AG04449 (cell line): ENCODE measurements at regions not wholly inside any gene's neighbourhood (a gene's known extent, or its start where the extent isn't known, plus 50 kb on each side); places are given as distances from the start of the nearest gene placed in this dataset.

Experiments used
- CTCF ChIA-PET: fragments of 350-600 bp; formaldehyde crosslinking; extraction: SDS; loops from one replicate; lab custom pipeline; 2021; ENCODE audit warnings: antibody characterized with exemption; lab: Yijun Ruan, JAX
- POLR2A ChIA-PET: fragments of 400-600, 350-600 bp; formaldehyde crosslinking; extraction: SDS; loops from one replicate; lab custom pipeline; 2020; ENCODE audit warnings: antibody characterized with exemption, inconsistent platforms; lab: Yijun Ruan, JAX
- DNase-seq: peaks from one replicate; pipeline ENCODE4 v3.0.0-alpha.2; 2010; ENCODE audit warnings: low read depth, low spot score
- H3K4me3 ChIP-seq: 2 replicates; pipeline ENCODE4 v1.5.1; 2011; ENCODE audit warnings: low read depth, mild to moderate bottlenecking, control low read depth, low read length
- CTCF ChIP-seq: IDR thresholded peaks from one replicate; pipeline ENCODE4 v1.5.1; 2011; ENCODE audit warnings: mild to moderate bottlenecking, moderate library complexity, low read length, control low read depth, inconsistent platforms; ENCODE audit not compliant: insufficient read depth; ENCODE audit errors: missing control alignments

DNA sequence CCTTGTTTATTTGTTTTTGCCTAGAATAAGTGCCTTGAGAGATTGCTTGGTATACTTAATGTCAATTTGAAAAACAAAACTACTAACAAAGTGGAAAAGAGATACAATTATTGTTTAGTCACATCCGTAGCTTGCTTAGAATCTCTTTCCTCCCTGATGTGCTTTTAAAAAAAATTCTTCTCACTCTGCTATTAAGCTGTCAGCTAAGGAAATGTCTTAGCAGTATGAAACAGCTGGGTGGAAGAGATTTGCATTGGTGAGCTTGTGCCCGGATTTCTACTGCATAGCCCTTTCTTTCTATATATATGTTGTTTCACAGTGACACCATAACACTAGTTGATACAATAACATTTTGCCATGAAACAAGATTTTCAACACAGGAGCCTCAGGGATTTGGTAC is 229.4 kb upstream of the RGS6 start:
- no peak for TF ChIP-seq CTCF
- DNase-seq, result no peak
- ChIA-PET CTCF (no interaction called here), POLR2A (interaction anchor here (0.6 kb wide), 1 partner anchor 117 kb away, joined by 3 read pairs; no protein-coding TSS in a partner anchor)
- H3K4me3 ChIP-seq, result no peak overlapping the region

DNA sequence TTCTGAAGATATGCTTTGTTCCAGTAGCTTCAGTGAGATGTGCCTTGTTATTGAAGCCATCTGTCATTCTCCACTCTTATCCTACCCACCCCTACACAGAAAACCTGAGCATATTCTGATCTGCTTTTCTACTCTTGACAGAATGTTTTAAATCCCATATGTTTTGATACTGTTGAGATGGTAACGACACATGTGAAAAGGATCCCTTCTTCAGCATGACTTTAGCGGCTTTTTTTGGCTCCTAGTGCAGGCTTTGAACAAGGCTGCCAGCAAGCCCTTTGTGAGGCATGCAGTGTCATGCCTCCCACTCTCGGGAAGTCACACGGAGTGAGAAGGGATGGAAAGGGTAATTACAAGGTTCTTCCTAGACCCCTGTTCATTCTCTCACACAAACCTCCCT is 228.8 kb upstream of the RGS6 start:
- H3K4me3 ChIP-seq, result no peak overlapping the region
- CTCF ChIA-PET, result no interaction called here
- DNase-seq, result no peak
- TF ChIP-seq CTCF, result no peak
- POLR2A ChIA-PET, result interaction anchor here (0.6 kb wide), 1 partner anchor 118 kb away, joined by 3 read pairs; no protein-coding TSS in a partner anchor

DNA sequence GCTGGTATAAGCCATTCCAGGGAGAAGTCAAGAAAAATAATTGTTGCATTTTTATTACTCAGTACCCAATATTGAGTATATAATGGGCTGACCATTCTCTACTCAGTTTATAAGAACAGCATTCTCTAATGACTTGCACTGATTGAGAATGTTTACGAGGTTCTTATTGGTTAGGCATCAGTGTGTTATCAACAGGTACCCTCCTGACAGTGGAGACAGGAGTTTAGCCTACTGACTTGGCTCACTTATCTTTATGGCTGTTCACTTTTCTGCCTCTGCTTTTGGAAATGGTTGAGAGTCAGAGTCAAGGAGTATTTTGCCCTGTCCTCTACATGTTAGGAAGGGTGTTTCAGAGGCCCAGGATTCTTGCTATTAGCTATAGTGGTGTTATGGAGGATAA is 228.0 kb upstream of the RGS6 start:
- no peak for TF ChIP-seq CTCF
- no peak for DNase-seq
- POLR2A ChIA-PET, result no interaction called here
- CTCF ChIA-PET, result interaction anchor here (1.1 kb wide), 1 partner anchor 12 kb away, joined by 3 read pairs; no protein-coding TSS in a partner anchor
- H3K4me3 ChIP-seq, result no peak overlapping the region

DNA sequence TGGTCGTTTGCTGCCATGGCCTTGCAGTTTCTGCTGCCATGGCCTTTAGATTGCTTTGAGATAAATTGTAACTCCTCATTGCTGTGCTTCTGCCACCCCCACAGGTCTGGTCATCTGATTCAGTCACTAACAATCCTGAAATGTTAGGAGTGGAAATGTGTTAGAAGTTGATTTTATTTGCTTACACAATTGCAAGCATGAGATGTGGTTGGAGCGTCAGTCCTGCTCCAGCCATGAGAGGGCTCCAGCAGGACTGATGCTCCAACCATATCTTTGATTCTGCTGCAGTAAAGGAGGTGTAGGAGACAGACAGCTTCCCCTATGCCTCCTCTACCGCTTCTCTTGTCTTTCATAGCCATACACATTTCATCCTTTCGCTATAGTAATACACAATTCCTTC is 226.8 kb upstream of the RGS6 start:
- ChIA-PET CTCF (no interaction called here), POLR2A (no interaction called here)
- H3K4me3 ChIP-seq, result no peak overlapping the region
- DNase-seq, result no peak
- no peak for TF ChIP-seq CTCF

DNA sequence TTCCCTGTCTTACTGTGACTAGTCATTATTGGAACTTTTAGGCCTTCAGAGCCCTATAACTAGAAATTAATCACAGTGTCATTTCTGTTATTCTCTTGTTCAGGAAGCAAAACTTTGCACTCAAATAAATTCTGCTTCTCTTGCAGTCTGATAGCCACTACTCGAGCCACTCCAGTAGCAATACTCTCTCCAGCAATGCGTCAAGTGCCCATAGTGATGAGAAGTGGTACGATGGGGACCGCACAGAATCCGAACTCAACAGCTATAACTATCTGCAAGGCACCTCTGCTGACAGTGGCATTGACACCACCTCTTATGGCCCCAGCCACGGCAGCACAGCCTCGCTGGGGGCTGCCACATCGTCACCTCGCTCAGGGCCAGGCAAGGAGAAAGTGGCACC is 223.2 kb upstream of the RGS6 start:
- POLR2A ChIA-PET, result no interaction called here
- CTCF ChIA-PET, result interaction anchor here (1.4 kb wide), 1 partner anchor 44 kb away, joined by 3 read pairs; no protein-coding TSS in a partner anchor
- no peak overlapping the region for H3K4me3 ChIP-seq

DNA sequence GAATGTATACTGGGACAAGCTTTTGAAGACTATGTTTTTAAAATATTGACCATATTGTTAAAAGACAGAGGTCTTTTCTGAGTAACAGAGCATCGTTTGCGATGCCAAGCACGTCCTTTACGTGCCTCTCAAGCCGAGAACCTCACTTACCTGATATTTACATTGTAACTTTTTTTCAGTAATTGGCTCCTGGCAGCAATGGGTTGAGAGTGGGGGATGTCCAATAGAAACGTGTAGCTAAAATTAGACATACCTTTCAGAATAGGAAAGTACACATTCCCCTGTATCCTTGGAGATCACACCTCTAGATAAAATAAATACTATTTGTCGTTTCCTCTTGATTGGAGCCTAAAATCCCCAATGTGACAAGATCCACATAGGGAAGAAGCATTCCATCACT is 222.2 kb upstream of the RGS6 start:
- ChIA-PET POLR2A (no interaction called here), CTCF (interaction anchor here (1.4 to 3.9 kb wide), 2 partner anchors 11 to 43 kb away, joined by 3 to 14 read pairs; no protein-coding TSS in a partner anchor)
- no peak for DNase-seq
- H3K4me3 ChIP-seq, result no peak overlapping the region
- TF ChIP-seq CTCF, result no peak

More for the DNA sequence above, 223.2 kb upstream of the RGS6 start:
- DNase-seq, result no peak
- TF ChIP-seq CTCF, result no peak
